Suppressor macrophage treated with lipopolysaccharide for 1 hour (primary cell): ENCODE measurements at regions not wholly inside any gene's neighbourhood (a gene's known extent, or its start where the extent isn't known, plus 50 kb on each side); places are given as distances from the start of the nearest gene placed in this dataset.
"Not testable (repeated sequence)": the region's sequence is repeated elsewhere in the genome, so short reads cannot be mapped to it uniquely, and the experiment has no call there.

Source experiments
- DNase-seq, 3 donors: peaks; one replicate each; pipeline ENCODE4 v3.0.0-alpha.2; 2020 to 2022

- DNase-seq, result no peak
Measured at GRCh38 chr7:46281071-46281470, 360.0 kb upstream of the IGFBP3 start.

DNA sequence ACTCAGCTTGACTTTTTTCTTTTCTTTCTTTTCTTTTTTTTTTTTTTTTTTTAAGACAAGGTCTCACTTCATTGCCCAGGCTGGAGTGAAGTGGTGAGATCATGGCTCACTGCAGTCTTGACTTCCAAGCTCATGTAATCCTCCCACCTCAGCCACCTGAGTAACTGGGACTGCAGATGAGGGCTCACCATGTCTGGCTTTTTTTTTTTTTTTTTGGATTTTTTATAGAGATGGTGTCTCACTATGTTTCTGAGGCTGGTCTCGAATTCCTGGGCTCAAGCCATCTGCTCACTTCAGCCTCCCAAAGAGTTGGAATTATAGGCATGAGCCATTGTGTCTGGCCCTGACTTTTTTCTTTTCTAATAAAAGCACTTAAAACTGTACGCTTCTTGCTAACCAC, 358.2 kb upstream of the IGFBP3 start:
- no peak for DNase-seq

DNA sequence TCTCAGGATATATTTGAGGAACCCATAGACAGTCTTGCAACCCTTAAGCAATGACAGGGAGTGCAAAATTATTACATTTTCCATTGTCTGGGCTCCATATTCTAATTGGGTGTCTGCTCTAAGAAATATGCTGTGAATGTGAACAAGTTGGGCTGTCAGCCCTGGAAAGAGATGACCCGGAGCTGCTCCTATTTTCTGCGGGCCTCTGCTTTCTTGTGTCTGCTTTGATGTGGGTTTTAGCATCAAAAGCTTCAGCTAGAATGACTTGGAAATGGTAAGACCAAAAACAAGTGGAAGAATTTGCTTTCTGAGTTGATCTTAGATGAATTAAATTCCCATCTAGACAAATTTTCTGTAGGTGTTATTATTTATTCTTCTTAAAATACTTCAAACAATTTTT, 343.6 kb upstream of the IGFBP3 start:
- DNase-seq, result no peak

DNA sequence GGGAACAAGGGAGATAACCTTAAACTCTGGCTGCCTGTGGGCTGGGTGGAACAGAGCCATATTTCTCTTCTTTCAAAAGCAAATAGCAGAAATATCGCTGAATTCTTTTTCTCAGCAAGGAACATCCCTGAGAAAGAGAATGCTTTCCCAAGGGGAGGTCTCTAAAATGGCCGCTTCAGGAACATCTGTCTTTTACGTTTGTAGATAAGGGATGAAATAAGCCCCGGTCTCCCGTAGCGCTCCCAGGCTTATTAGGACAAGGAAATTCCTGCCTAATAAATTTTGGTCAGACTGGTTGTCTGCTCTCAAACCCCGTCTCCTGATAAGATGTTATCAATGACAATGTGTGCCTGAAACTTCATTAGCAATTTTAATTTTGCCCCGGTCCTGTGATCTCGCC, 340.6 kb upstream of the IGFBP3 start:
- DNase-seq, result not testable (repeated sequence)

DNA sequence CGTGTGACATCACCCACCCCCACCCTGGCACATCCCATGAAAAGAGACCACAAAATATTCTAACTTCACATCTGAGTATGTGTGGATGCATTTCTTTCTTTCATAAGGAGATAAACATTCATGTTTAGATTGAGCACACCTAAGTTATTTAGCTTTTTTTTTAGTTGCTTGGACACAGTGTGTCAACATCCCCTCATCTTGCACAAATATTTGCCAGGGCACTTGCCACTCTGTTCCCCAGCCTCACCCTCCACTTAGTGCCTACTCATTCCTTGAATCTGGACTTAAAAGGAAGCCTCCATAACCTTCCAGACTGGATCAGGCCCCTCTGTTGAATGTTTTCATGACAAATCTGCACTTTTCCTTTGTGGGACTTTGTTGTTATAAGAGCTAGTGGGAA, 338.9 kb upstream of the IGFBP3 start:
- DNase-seq, result no peak

DNA sequence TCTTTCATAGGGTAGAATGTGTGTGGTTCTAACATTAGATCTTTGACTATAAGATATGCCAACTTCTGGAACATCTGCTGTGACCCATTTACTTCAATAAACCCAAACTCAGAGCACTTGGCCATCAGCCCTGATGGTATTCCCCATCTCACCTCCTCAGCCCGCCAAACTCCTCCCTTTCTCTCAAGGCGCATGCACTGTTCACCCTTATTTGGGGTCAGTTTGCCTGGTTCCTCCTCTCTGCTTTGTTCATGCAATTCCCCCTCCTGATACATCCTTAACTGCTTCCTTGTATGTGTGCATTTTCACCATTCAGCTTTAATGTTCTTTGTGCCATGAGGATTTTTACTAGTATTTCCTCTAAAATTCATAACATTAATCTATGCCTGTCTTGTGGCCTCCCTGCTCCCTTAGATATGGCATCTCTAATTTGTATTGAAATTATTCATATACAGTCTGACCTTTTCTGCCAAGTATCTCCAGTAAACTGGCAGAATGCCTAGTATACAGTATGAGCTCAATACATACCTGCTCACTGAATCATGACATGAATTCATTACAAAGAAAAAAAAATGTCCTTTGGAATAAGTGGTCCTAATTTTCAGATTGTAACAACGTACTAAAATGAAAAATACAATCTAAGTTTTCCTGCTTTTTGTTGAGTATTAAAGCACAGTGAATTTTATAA, 336.8 kb upstream of the IGFBP3 start:
- no peak for DNase-seq

DNA sequence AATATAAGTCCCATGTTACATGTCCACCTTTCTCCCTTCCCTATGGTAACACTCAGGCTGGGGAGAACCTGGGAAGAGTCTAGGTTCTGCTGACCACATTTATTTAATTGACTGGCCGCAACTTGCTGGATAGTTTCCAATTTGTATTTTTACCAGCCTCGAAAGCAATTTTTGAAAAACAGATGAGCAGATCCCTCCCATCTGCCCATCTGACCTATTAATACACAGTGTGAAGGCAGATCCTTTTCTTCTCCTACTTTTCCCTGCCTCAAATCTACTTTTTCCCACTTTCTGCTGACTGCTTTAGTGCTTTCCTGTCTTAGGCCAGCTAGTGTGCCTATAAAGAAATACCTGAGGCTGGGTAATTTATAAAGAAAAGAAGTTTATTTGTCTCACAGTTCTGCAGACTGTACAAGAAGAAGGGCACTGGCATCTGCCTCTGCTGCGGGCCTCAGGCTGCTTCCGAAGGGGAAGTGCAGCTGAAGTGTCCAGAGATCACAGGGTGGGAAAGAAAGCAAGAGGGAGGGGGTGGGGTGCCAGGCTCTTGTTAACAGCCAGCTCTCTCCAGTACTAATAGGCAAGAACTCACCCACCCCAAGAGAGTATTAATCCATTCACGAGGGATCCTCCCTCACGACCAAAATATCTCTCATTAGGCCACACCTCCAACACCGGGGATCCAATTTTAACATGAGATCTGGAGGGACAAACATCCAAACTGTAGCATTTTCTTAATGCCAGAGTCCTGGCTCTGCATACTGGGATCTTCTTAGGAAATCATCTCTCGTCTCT, 336.0 kb upstream of the IGFBP3 start:
- no peak for DNase-seq

DNA sequence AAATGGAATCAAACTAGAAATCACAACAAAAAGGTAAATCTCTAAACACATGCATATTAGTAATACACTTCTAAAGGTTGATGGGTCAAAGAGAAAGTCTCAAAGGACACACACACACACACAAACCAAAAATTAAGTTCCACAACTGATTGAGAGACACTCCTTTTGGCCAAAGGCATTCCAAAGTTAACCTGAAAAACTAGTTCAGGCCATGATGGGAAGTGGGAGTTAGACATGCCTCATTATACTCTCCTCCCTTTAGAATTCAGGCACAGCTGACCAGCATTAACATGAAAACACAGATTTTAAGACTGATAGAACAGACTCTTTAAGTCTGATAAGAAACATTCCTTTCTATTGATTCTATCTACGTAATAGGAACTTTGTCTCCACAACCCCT, 332.4 kb upstream of the IGFBP3 start:
- no peak for DNase-seq

DNA sequence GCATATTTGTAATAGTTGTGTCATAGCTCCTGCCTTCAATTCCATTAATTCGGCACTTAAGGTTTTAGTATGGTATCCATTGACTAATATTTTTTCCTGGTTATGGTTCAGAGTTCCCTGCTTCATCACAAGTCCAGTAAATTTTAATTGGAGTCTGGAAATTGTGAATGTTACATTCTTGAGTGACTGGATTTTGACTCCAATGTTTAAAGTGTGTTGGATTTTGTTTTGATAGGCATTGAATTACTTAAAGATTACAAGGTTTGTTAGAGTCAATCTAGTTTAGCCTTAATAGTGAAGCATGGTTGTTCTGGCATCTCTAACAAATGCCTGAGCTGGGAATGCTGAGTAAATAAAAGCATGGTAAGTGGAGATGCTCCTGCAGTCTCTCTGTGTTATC, 326.6 kb upstream of the IGFBP3 start:
- DNase-seq, result no peak

- no peak for DNase-seq
Measured at GRCh38 chr7:46245586-46246111, 324.6 kb upstream of the IGFBP3 start.

- no peak for DNase-seq
Measured at GRCh38 chr7:46244757-46245156, 323.7 kb upstream of the IGFBP3 start.

DNA sequence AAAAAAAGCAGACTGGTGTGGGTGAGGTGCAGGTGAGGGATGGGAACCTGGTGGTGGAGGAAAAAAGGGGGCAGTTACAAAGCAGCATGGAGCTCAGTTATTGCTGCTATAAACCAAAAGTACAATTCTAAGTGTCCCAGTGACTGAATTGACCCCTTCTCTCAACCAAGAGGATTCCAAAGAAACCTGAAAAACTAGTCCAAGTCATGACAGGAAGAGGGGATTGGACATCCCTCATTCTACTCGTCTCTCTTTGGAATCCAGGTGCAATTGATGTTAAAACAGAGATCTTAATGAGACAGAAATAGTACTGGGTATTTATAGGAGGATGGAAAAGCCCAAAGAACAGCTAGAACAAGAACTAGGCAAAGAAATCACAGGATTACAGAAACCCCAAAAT, 322.3 kb upstream of the IGFBP3 start:
- DNase-seq, result no peak

DNA sequence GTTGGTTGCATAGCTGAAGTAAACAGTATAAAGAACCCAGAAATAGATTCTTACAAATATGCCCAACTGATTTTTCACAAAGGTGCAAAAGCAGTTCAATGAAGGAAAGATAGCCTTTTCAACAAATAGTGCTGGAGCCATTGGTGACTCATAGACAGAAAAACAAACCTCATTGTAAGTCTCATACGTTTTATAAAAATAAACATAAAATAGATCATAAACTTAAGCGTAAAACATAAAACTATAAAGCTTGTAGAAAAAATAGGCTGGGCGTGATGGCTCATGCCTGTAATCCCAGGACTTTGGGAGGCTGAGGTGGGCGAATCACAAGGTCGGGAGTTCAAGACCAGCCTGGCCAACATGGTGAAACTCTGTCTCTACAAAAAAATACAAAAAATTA, 318.8 kb upstream of the IGFBP3 start:
- DNase-seq, result no peak

- no peak for DNase-seq
Measured at GRCh38 chr7:46237466-46237865, 316.4 kb upstream of the IGFBP3 start.

DNA sequence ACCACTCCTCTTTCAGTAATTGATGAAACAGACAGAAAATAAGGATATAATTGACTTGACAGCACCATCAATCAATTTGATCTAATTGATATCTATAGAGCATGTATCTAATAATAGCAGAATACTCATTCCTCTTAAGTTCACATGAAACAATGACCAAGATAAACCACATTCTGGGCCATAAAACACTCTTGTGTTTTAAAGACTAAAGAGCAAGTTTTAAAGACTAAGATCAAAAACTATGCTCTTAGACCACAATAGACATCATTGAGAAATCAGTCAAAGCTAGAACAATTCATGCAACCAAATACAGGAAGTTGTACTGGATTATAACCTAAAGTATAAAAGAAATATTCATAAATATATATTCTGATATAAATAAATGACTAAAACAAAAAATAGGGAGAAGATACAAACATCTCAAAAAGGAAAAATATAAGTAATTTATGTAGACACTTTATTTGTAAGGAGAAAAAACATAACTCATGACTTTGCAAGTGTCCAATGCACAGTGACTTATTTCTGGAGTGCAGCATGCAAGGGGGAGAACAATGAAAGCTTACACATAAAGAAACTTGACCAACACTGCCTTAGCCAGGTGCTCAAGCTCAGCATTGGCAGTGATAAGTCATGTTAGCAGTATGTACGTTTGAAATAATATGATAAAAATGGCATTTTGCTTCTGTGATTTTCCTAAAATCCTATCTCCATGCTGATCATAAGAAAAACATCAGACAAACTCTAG, 312.7 kb upstream of the IGFBP3 start:
- DNase-seq, result no peak

DNA sequence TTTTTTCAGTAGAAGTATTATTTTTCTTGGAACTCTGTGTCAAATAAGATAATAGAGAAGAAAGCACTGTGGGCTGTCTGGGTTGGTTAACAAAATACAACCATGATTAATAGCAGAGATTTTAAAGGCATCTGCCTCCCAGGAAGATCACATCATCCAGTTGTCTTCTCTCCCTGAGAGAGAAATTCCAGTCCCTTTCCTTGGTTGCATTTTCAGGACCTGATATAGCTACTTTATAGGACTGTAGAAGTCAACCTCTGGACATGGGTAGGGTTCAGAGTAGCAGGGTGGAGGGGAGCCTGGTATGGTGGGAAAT, 309.9 kb upstream of the IGFBP3 start:
- DNase-seq, result no peak

DNA sequence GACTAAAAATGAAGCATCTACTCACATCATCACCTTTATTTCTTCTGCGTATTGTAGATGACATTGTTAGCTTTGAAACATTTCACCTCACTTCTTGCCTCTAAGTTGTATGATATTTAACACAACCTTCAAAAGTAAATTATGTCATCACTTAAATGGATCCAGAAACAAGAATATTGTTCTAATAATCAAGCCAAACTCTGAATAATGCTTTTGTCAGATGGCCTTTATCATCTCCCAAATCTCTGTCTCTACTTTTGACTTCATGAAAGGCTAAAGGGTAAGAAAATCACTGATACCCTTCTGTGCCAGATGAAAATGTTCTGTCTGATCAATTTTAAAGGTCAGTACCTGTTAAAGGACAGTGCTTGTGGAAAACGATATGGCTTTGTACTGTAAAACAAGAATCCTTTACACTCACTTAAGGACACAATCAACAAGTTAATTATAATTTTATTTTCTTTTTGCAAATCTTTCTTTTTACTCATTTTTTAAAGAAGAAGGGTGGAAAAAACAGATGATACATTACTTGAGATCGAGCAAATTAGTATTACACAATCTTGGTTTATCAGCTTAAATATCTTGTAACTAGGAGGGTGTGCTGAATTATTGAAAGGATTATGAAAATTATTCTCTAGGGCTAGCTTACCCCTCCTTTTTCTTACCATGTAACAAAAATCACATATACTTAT, 309.4 kb upstream of the IGFBP3 start:
- DNase-seq, result no peak

DNA sequence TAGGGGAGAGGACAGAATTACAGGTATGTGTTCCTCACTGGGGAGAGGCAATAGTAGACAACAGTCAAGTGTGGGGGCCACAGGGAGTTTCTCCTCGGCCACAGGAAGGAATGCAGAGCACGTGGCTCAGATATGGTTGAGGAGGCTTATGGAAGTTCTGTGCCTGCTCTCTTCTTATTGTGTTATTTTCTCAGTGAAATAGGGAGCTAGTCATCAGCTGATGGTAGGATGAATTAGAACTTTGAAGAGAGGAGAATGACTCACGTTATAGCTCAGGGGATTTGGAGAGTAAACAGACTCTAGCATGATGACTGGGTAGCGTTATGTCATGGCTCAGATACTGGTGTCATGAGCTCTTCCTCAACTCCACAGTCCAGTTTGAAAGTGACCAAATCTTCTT, 308.3 kb upstream of the IGFBP3 start:
- DNase-seq, result no peak

- no peak for DNase-seq
Measured at GRCh38 chr7:46226860-46227259, 305.8 kb upstream of the IGFBP3 start.

GRCh38 chr7:46224363-46224762, 303.3 kb upstream of the IGFBP3 start:
- no peak for DNase-seq

GRCh38 chr7:46220066-46220630, 299.1 kb upstream of the IGFBP3 start:
- no peak for DNase-seq

DNA sequence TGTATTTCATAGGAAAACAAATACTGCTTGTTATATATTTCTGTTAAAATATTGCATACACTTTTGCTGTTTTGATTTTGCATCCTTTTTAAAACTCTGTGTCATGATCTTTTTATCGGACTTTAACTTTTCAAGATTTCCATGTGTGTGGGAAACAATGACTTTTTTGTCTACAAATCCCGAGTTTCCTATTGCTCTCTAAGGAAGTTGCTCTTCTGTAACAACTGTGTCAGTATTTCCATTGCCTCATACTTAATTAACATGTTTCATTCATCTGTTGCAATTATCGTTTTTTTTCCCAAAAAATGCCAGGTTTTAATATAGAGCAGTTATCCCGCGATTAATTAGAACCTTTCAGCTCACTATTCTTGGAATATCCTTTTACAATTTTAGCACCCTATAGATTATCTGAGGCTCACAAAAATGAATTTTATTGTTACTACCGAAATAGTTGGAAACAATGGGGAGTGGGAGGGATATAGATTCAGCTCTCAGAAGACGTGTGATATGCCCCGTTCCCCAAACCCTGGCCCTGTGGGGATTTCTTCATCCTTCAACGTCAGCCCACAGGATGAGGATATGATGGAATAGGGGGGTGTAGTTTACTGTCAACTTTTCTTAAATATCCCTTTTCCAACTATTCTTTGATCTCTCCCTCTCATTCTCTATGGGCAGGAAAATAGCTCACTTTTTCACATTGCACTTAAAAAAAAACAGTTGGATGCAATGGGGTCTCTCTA, 297.6 kb upstream of the IGFBP3 start:
- no peak for DNase-seq
